CD4-positive, alpha-beta T cell (primary cell): ENCODE measurements at regions not wholly inside any gene's neighbourhood (a gene's known extent, or its start where the extent isn't known, plus 50 kb on each side); places are given as distances from the start of the nearest gene placed in this dataset.
"Not testable (repeated sequence)": the region's sequence is repeated elsewhere in the genome, so short reads cannot be mapped to it uniquely, and the experiment has no call there.

Source experiments
- ATAC-seq: fragments of 200-7000 bp; cut with Tn5 transposase; one replicate; pipeline ENCODE4 v1.10.0; 2022; ENCODE audit warnings: mild to moderate bottlenecking; ENCODE audit not compliant: poor library complexity
- CTCF ChIA-PET: fragments of 350-600 bp; sonication (Branson Sonifier 250); formaldehyde crosslinking; loops from one replicate; lab custom pipeline; 2021; ENCODE audit warnings: antibody characterized with exemption, inconsistent platforms; lab: Charles Lee
- POLR2A ChIA-PET: fragments of 350-600 bp; sonication (Branson Sonifier 250); formaldehyde crosslinking; loops from one replicate; lab custom pipeline; 2021; ENCODE audit warnings: antibody characterized with exemption, inconsistent platforms; lab: Charles Lee
- DNase-seq, 14 experiments: peaks; one replicate each; pipeline ENCODE4 v3.0.0-alpha.2; 2013 to 2020; ENCODE audit warnings: mixed read lengths in 2 of 14
- H3K27ac ChIP-seq, 2 donors: one replicate each; pipeline versions ENCODE4 v1.5.1 to v1.7.0; 2013; ENCODE audit warnings: low read length in 2 of 2, low read depth in 1 of 2, mild to moderate bottlenecking in 1 of 2
- H3K27me3 ChIP-seq, 2 experiments: 1 replicate in 1 of 2; 2 replicates in 1 of 2; pipeline versions ENCODE4 v1.6.1 to v1.7.0; 2013; ENCODE audit warnings: low read length in 2 of 2, control low read depth in 1 of 2, mild to moderate bottlenecking in 1 of 2, moderate library complexity in 1 of 2; ENCODE audit not compliant: insufficient read depth in 2 of 2, control insufficient read depth in 1 of 2
- H3K36me3 ChIP-seq: one replicate; pipeline ENCODE4 v1.6.1; 2013; ENCODE audit warnings: low read length, control low read depth; ENCODE audit not compliant: insufficient read depth
- H3K4me1 ChIP-seq: one replicate; pipeline ENCODE4 v1.6.1; 2013; ENCODE audit warnings: low read length, control low read depth; ENCODE audit not compliant: insufficient read depth
- H3K4me3 ChIP-seq: one replicate; pipeline ENCODE4 v1.5.1; 2013; ENCODE audit warnings: mild to moderate bottlenecking, low read length, moderate library complexity
- H3K9me3 ChIP-seq, 2 experiments: 1 replicate in 1 of 2; 2 replicates in 1 of 2; pipeline versions ENCODE4 v1.6.1 to v1.7.0; 2013; ENCODE audit warnings: low read length in 2 of 2, mild to moderate bottlenecking in 2 of 2, control low read depth in 1 of 2, moderate library complexity in 1 of 2; ENCODE audit not compliant: control insufficient read depth in 1 of 2, insufficient read depth in 1 of 2
- H3K27ac Mint-ChIP-seq: one replicate; pipeline ENCODE4 v1.8.0; 2020; ENCODE audit warnings: mixed read lengths
- H3K27me3 Mint-ChIP-seq: one replicate; pipeline ENCODE4 v1.8.0; 2021; ENCODE audit warnings: mixed read lengths
- H3K36me3 Mint-ChIP-seq: one replicate; pipeline ENCODE4 v1.8.0; 2021; ENCODE audit warnings: low read depth, mixed read lengths
- H3K4me1 Mint-ChIP-seq: one replicate; pipeline ENCODE4 v1.8.0; 2021; ENCODE audit warnings: low read depth, mixed read lengths
- H3K4me3 Mint-ChIP-seq: one replicate; pipeline ENCODE4 v1.8.0; 2020; ENCODE audit warnings: mild to moderate bottlenecking, mixed read lengths
- H3K9me3 Mint-ChIP-seq: one replicate; pipeline ENCODE4 v1.8.0; 2020; ENCODE audit warnings: mixed read lengths
- CTCF ChIP-seq: fragments of 200-600 bp; IDR thresholded peaks from one replicate; pipeline ENCODE4 v1.8.0; 2022; ENCODE audit warnings: antibody characterized with exemption, mild to moderate bottlenecking
- intact Hi-C, 2 experiments: fragments of 100-400 bp; cut with DNase I in 1 of 2; cut with micrococcal nuclease in 1 of 2; formaldehyde crosslinking; loops; one replicate each; pipeline versions ENCODE4 v1.15.1 to v1.9.0; 2023 to 2025; cut with DNase I, micrococcal nuclease

GRCh38 chrX:46165411-46165810, 379.8 kb downstream of the ZNF674 start:
- H3K27me3 Mint-ChIP-seq: no peaks in the 10 kb centered on the region
- DNase-seq: no peak
- intact Hi-C loops: no loop called here
- Histone ChIP-seq H3K27ac (no peak overlapping the region), H3K9me3 (no peaks in the 10 kb centered on the region), H3K4me1 (no peaks in the 10 kb centered on the region), H3K4me3 (no peak overlapping the region), H3K36me3 (no peaks in the 10 kb centered on the region), H3K27me3 (no peaks in the 10 kb centered on the region)
- POLR2A ChIA-PET: no interaction called here
- CTCF ChIA-PET: interaction anchor here (1.6 kb wide), 1 partner anchor 34 kb away, joined by 4 read pairs; no protein-coding TSS in a partner anchor
- ATAC-seq: no peak
- no peak for TF ChIP-seq CTCF
- H3K4me3 Mint-ChIP-seq: no peak overlapping the region
- H3K27ac Mint-ChIP-seq: no peak overlapping the region
- no peaks in the 10 kb centered on the region for H3K4me1 Mint-ChIP-seq
- H3K36me3 Mint-ChIP-seq: no peaks in the 10 kb centered on the region
- no peaks in the 10 kb centered on the region for H3K9me3 Mint-ChIP-seq

- no peaks in the 10 kb centered on the region for H3K4me1 Mint-ChIP-seq
- H3K27ac ChIP-seq: no peak overlapping the region
- no peak overlapping the region for H3K4me3 Mint-ChIP-seq
- no peaks in the 10 kb centered on the region for H3K4me1 ChIP-seq
- no peaks in the 10 kb centered on the region for H3K9me3 Mint-ChIP-seq
- no peaks in the 10 kb centered on the region for H3K36me3 ChIP-seq
- DNase-seq (no peak), ATAC-seq (no peak)
- intact Hi-C loops: no loop called here
- ChIA-PET CTCF (no interaction called here), POLR2A (no interaction called here)
- H3K27me3 ChIP-seq: no peaks in the 10 kb centered on the region
- no peaks in the 10 kb centered on the region for H3K36me3 Mint-ChIP-seq
- H3K9me3 ChIP-seq: no peaks in the 10 kb centered on the region
- no peak overlapping the region for H3K27ac Mint-ChIP-seq
- no peak for TF ChIP-seq CTCF
- H3K27me3 Mint-ChIP-seq: no peaks in the 10 kb centered on the region
- H3K4me3 ChIP-seq: no peak overlapping the region
Measured at GRCh38 chrX:46152756-46153155, 392.5 kb downstream of the ZNF674 start.

GRCh38 chrX:46151332-46151731, 393.9 kb downstream of the ZNF674 start:
- CTCF ChIA-PET: interaction anchor here (0.7 kb wide), 2 partner anchors 27 to 36 kb away, joined by 3 read pairs; no protein-coding TSS in a partner anchor
- H3K27ac ChIP-seq, H3K27ac Mint-ChIP-seq, H3K4me3 Mint-ChIP-seq, H3K4me3 ChIP-seq, H3K36me3 ChIP-seq, H3K9me3 ChIP-seq, intact Hi-C loops, POLR2A ChIA-PET, DNase-seq, H3K36me3 Mint-ChIP-seq, H3K4me1 ChIP-seq, H3K27me3 ChIP-seq, H3K9me3 Mint-ChIP-seq, ATAC-seq, H3K4me1 Mint-ChIP-seq, H3K27me3 Mint-ChIP-seq: not testable (repeated sequence)

- Mint-ChIP-seq H3K4me3 (no peak overlapping the region), H3K27me3 (no peaks in the 10 kb centered on the region), H3K4me1 (no peaks in the 10 kb centered on the region), H3K36me3 (no peaks in the 10 kb centered on the region), H3K9me3 (peaks cover 3% of the 10 kb centered on the region), H3K27ac (no peak overlapping the region)
- intact Hi-C loops: no loop called here
- DNase-seq (no peak), ATAC-seq (no peak)
- Histone ChIP-seq H3K4me1 (no peaks in the 10 kb centered on the region), H3K27me3 (no peaks in the 10 kb centered on the region), H3K27ac (no peak overlapping the region), H3K36me3 (no peaks in the 10 kb centered on the region), H3K9me3 (no peaks in the 10 kb centered on the region), H3K4me3 (no peak overlapping the region)
- CTCF ChIA-PET: no interaction called here
- POLR2A ChIA-PET: no interaction called here
- TF ChIP-seq CTCF: no peak
Measured at GRCh38 chrX:46144566-46144965, 400.7 kb downstream of the ZNF674 start.
